Neural cell (in vitro differentiated cells): ENCODE measurements at regions not wholly inside any gene's neighbourhood (a gene's known extent, or its start where the extent isn't known, plus 50 kb on each side); places are given as distances from the start of the nearest gene placed in this dataset.

ENCODE experiments used
- H2AFZ ChIP-seq: fragments of 200-600, 300-800 bp; sonication (generic), shearing (Covaris generic); 2 replicates; pipeline ENCODE4 v1.6.0; 2014; ENCODE audit warnings: low read depth, mild to moderate bottlenecking, antibody characterized with exemption, low read length, moderate library complexity
- H3F3A ChIP-seq: fragments of 200-600 bp; shearing (Covaris generic); 2 replicates; pipeline ENCODE4 v1.6.1; 2016; ENCODE audit warnings: mild to moderate bottlenecking, moderate library complexity, mixed read lengths, antibody characterized with exemption, low read length; ENCODE audit not compliant: insufficient read depth, poor library complexity, severe bottlenecking
- H3K27ac ChIP-seq: fragments of 200-600, 300-800 bp; sonication (generic), shearing (Covaris generic); 2 replicates; pipeline ENCODE4 v1.5.1; 2014; ENCODE audit warnings: mild to moderate bottlenecking, low read length, moderate library complexity
- H3K27me3 ChIP-seq: fragments of 300-800, 200-600 bp; sonication (generic), shearing (Covaris generic); 2 replicates; pipeline ENCODE4 v1.6.0; 2014; ENCODE audit warnings: mild to moderate bottlenecking, low read depth, low read length, moderate library complexity; ENCODE audit not compliant: insufficient read depth
- H3K36me3 ChIP-seq: fragments of 300-800, 200-600 bp; sonication (generic), shearing (Covaris generic); 2 replicates; pipeline ENCODE4 v1.5.1; 2014; ENCODE audit warnings: mild to moderate bottlenecking, antibody characterized with exemption, low read length, moderate library complexity; ENCODE audit not compliant: insufficient read depth
- H3K4me2 ChIP-seq: fragments of 300-800, 200-600 bp; sonication (generic), shearing (Covaris generic); 2 replicates; pipeline ENCODE4 v1.6.0; 2014; ENCODE audit warnings: mild to moderate bottlenecking, low read length
- H3K4me3 ChIP-seq: fragments of 300-800, 200-600 bp; sonication (generic), shearing (Covaris generic); 2 replicates; pipeline ENCODE4 v1.5.1; 2014; ENCODE audit warnings: mild to moderate bottlenecking, low read length, moderate library complexity
- H3K79me2 ChIP-seq: fragments of 200-600 bp; shearing (Covaris generic); replicated peaks from 2 replicates; pipeline ENCODE4 v1.6.0; 2014; ENCODE audit warnings: mild to moderate bottlenecking, low read length, moderate library complexity; ENCODE audit not compliant: insufficient read depth
- H3K9ac ChIP-seq: fragments of 300-800, 200-600 bp; sonication (generic), shearing (Covaris generic); 2 replicates; pipeline ENCODE4 v1.6.1; 2016; ENCODE audit warnings: mild to moderate bottlenecking, low read length, mixed read lengths
- H3K9me2 ChIP-seq: fragments of 200-600 bp; shearing (Covaris generic); 2 replicates; pipeline ENCODE4 v1.6.1; 2016; ENCODE audit warnings: mild to moderate bottlenecking, low read length, mixed read lengths; ENCODE audit not compliant: insufficient read depth
- H3K9me3 ChIP-seq: fragments of 200-600, 300-800 bp; sonication (generic), shearing (Covaris generic); 2 replicates; pipeline ENCODE4 v1.6.1; 2016; ENCODE audit warnings: mild to moderate bottlenecking, mixed run types, low read length, moderate library complexity, mixed read lengths
- H4K20me1 ChIP-seq: fragments of 200-600 bp; shearing (Covaris generic); 2 replicates; pipeline ENCODE4 v1.6.1; 2016; ENCODE audit warnings: mild to moderate bottlenecking, mixed run types; ENCODE audit not compliant: insufficient read depth
- EP300 ChIP-seq: fragments of 450-650 bp; conservative IDR thresholded peaks from 2 replicates; pipeline ENCODE4 v1.6.1; 2014; ENCODE audit warnings: antibody characterized with exemption, mild to moderate bottlenecking, moderate library complexity; ENCODE audit not compliant: poor library complexity, severe bottlenecking
- EZH2 ChIP-seq: fragments of 200-600, 300-800 bp; shearing (Covaris generic), sonication (generic); IDR thresholded peaks from 2 replicates; pipeline ENCODE4 v1.6.1; 2014; ENCODE audit warnings: antibody characterized with exemption, low read length, borderline replicate concordance, mild to moderate bottlenecking; ENCODE audit not compliant: insufficient read depth, poor library complexity, severe bottlenecking
- MXI1 ChIP-seq: fragments of 450-650 bp; conservative IDR thresholded peaks from 2 replicates; pipeline ENCODE4 v1.6.1; 2014; ENCODE audit warnings: antibody characterized with exemption, mild to moderate bottlenecking; ENCODE audit not compliant: poor library complexity, severe bottlenecking
- POLR2AphosphoS5 ChIP-seq: IDR thresholded peaks from 2 replicates; pipeline ENCODE4 v1.6.1; 2012
- RAD21 ChIP-seq: fragments of 450-650 bp; conservative IDR thresholded peaks from 2 replicates; pipeline ENCODE4 v1.6.1; 2014; ENCODE audit warnings: antibody characterized with exemption, mild to moderate bottlenecking, moderate library complexity
- SMC3 ChIP-seq: fragments of 450-650 bp; conservative IDR thresholded peaks from 2 replicates; pipeline ENCODE4 v1.6.1; 2014; ENCODE audit warnings: antibody characterized with exemption, mild to moderate bottlenecking, moderate library complexity; ENCODE audit not compliant: poor library complexity
- TAF1 ChIP-seq: IDR thresholded peaks from 2 replicates; pipeline ENCODE4 v1.6.1; 2012; ENCODE audit warnings: low read depth
- TF ChIP-seq, protein P1 (sequence below): IDR thresholded peaks from 2 replicates; pipeline ENCODE4 v1.6.1; 2012; ENCODE audit warnings: borderline replicate concordance
- TF ChIP-seq, protein P2 (sequence below): fragments of 450-650 bp; IDR thresholded peaks from 2 replicates; pipeline ENCODE4 v1.5.1; 2014; ENCODE audit warnings: antibody characterized with exemption, mild to moderate bottlenecking, moderate library complexity; ENCODE audit not compliant: poor library complexity, severe bottlenecking

DNA sequence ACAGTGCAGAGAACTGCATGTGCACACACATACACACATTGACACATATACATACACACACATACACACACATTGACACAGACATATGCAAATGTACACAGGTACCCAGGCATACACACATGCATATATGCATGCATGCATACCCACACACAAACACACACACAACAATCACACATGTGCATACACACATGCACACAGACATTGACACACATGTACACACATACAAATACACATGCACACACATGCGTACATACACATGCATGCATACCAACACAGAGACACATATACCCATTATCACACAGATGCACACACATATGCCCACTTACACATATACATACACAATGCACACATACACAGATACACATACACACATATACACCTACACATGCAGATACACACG, 299.6 kb upstream of the ADCY2 start:
- Histone ChIP-seq H3K9me2 (no peaks in the 10 kb centered on the region), H2AFZ (no peak overlapping the region), H4K20me1 (no peaks in the 10 kb centered on the region), H3K36me3 (no peaks in the 10 kb centered on the region), H3K9ac (no peak overlapping the region), H3F3A (no peaks in the 10 kb centered on the region), H3K27ac (no peak overlapping the region), H3K4me2 (no peak overlapping the region), H3K9me3 (no peaks in the 10 kb centered on the region), H3K27me3 (no peaks in the 10 kb centered on the region), H3K79me2 (no peaks in the 10 kb centered on the region), H3K4me3 (no peak overlapping the region)
- TF ChIP-seq TAF1 (no peak), SMC3 (no peak), EP300 (no peak), RAD21 (no peak), POLR2AphosphoS5 (no peak), MXI1 (no peak), EZH2 (no peak)
- TF ChIP-seq, protein P1, sequence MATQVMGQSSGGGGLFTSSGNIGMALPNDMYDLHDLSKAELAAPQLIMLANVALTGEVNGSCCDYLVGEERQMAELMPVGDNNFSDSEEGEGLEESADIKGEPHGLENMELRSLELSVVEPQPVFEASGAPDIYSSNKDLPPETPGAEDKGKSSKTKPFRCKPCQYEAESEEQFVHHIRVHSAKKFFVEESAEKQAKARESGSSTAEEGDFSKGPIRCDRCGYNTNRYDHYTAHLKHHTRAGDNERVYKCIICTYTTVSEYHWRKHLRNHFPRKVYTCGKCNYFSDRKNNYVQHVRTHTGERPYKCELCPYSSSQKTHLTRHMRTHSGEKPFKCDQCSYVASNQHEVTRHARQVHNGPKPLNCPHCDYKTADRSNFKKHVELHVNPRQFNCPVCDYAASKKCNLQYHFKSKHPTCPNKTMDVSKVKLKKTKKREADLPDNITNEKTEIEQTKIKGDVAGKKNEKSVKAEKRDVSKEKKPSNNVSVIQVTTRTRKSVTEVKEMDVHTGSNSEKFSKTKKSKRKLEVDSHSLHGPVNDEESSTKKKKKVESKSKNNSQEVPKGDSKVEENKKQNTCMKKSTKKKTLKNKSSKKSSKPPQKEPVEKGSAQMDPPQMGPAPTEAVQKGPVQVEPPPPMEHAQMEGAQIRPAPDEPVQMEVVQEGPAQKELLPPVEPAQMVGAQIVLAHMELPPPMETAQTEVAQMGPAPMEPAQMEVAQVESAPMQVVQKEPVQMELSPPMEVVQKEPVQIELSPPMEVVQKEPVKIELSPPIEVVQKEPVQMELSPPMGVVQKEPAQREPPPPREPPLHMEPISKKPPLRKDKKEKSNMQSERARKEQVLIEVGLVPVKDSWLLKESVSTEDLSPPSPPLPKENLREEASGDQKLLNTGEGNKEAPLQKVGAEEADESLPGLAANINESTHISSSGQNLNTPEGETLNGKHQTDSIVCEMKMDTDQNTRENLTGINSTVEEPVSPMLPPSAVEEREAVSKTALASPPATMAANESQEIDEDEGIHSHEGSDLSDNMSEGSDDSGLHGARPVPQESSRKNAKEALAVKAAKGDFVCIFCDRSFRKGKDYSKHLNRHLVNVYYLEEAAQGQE = no peak
- TF ChIP-seq, protein P2, sequence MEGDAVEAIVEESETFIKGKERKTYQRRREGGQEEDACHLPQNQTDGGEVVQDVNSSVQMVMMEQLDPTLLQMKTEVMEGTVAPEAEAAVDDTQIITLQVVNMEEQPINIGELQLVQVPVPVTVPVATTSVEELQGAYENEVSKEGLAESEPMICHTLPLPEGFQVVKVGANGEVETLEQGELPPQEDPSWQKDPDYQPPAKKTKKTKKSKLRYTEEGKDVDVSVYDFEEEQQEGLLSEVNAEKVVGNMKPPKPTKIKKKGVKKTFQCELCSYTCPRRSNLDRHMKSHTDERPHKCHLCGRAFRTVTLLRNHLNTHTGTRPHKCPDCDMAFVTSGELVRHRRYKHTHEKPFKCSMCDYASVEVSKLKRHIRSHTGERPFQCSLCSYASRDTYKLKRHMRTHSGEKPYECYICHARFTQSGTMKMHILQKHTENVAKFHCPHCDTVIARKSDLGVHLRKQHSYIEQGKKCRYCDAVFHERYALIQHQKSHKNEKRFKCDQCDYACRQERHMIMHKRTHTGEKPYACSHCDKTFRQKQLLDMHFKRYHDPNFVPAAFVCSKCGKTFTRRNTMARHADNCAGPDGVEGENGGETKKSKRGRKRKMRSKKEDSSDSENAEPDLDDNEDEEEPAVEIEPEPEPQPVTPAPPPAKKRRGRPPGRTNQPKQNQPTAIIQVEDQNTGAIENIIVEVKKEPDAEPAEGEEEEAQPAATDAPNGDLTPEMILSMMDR = no peak

DNA sequence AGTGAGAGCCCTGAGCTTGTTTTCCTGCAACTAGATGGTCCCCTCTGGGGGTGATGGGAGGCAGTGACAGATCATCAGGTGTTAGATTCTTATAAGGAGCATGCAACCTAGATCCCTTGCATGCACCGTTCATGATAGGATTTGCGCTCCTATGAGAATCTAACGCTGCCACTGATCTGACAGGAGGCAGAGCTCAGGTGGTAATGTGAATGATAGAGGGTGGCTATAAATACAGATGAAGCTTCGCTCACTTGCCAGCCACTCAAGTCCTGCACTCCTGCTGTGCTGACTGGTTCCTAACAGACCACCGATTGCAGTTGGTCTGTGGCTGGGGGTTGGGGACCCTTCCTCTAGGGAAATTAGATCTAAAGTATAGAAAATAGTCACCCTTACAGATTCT, 290.6 kb upstream of the ADCY2 start:
- no peaks in the 10 kb centered on the region for H3K9me3 ChIP-seq
- no peak overlapping the region for H3K4me2 ChIP-seq
- no peak overlapping the region for H3K9ac ChIP-seq
- no peaks in the 10 kb centered on the region for H4K20me1 ChIP-seq
- H3K79me2 ChIP-seq = no peaks in the 10 kb centered on the region
- no peaks in the 10 kb centered on the region for H3K9me2 ChIP-seq
- H3K36me3 ChIP-seq = no peaks in the 10 kb centered on the region
- H2AFZ ChIP-seq = no peak overlapping the region
- no peaks in the 10 kb centered on the region for H3F3A ChIP-seq
- peak; percentile 68 for TF ChIP-seq POLR2AphosphoS5
- no peak for TF ChIP-seq EP300
- TF ChIP-seq, protein P1 = no peak
- H3K27ac ChIP-seq = no peak overlapping the region
- no peak overlapping the region for H3K4me3 ChIP-seq
- no peaks in the 10 kb centered on the region for H3K27me3 ChIP-seq
